Epithelial cell of proximal tubule (primary cell): ENCODE measurements at regions not wholly inside any gene's neighbourhood (a gene's known extent, or its start where the extent isn't known, plus 50 kb on each side); places are given as distances from the start of the nearest gene placed in this dataset.

Experiments
- DNase-seq: peaks from one replicate; pipeline ENCODE4 v3.0.0-alpha.2; 2011; ENCODE audit warnings: low read depth
- H3K4me3 ChIP-seq: 2 replicates; pipeline ENCODE4 v1.5.1; 2011; ENCODE audit warnings: low read depth, mild to moderate bottlenecking, low read length
- TF ChIP-seq, protein P1 (sequence below): conservative IDR thresholded peaks from 2 replicates; pipeline ENCODE4 v1.5.1; 2012; ENCODE audit warnings: low read depth, mild to moderate bottlenecking, low read length

- TF ChIP-seq, protein P1, sequence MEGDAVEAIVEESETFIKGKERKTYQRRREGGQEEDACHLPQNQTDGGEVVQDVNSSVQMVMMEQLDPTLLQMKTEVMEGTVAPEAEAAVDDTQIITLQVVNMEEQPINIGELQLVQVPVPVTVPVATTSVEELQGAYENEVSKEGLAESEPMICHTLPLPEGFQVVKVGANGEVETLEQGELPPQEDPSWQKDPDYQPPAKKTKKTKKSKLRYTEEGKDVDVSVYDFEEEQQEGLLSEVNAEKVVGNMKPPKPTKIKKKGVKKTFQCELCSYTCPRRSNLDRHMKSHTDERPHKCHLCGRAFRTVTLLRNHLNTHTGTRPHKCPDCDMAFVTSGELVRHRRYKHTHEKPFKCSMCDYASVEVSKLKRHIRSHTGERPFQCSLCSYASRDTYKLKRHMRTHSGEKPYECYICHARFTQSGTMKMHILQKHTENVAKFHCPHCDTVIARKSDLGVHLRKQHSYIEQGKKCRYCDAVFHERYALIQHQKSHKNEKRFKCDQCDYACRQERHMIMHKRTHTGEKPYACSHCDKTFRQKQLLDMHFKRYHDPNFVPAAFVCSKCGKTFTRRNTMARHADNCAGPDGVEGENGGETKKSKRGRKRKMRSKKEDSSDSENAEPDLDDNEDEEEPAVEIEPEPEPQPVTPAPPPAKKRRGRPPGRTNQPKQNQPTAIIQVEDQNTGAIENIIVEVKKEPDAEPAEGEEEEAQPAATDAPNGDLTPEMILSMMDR: no peak
- H3K4me3 ChIP-seq: no peak overlapping the region
- DNase-seq: peak; percentile 26
Observed at GRCh38 chr12:102631274-102631673, 150.9 kb upstream of the IGF1 start.

- no peak overlapping the region for H3K4me3 ChIP-seq
- TF ChIP-seq, protein P1: no peak
- DNase-seq: no peak
Observed at GRCh38 chr12:102629262-102629888, 149.0 kb upstream of the IGF1 start.

DNA sequence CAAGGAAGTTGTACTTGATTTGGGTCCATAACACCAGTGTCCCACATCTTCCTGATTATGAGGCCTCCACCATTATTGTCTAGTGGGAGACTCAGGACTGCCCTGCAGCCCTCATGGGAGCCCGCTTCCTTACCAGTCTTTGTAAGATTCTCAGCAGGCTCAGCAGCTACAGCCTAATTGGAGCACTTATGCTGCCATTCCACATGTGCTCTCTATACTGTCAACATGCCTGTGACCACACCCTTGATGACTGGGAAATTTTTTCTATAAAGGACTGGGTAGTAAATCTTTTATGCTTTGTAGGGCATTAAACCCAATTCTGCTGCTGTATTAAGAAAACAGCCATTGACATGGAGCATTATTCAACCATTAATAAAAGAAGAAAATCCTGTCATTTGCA is 145.5 kb upstream of the IGF1 start:
- no peak for DNase-seq
- no peak overlapping the region for H3K4me3 ChIP-seq
- TF ChIP-seq, protein P1: no peak

DNA sequence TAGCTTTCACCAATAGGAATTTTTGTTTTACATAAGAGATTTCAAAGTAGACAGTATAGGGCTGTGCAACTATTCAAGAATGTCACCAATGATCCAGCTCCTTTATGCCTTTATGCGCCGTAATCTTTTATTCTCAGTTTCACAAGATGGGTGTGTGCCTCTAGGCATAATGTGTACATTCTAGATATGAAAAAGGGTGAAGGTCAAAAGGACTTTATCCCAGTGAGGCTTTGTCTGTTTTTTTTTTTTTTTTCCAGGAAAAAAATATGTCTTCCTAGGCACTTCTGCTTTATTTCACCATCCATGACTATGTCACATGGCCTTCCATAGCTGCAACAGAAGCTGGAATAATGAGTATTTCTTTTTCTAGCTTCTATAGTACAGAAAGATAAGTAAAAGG is 142.3 kb upstream of the IGF1 start:
- no peak overlapping the region for H3K4me3 ChIP-seq
- no peak for DNase-seq
- TF ChIP-seq, protein P1: no peak

GRCh38 chr12:102618197-102618877 is 138.0 kb upstream of the IGF1 start:
- TF ChIP-seq, protein P1: no peak

GRCh38 chr12:102616692-102617091 is 136.3 kb upstream of the IGF1 start:
- no peak for DNase-seq
- H3K4me3 ChIP-seq: no peak overlapping the region
- TF ChIP-seq, protein P1: no peak

More at GRCh38 chr12:102618197-102618877, 138.0 kb upstream of the IGF1 start:
- DNase-seq: no peak
- no peak overlapping the region for H3K4me3 ChIP-seq

DNA sequence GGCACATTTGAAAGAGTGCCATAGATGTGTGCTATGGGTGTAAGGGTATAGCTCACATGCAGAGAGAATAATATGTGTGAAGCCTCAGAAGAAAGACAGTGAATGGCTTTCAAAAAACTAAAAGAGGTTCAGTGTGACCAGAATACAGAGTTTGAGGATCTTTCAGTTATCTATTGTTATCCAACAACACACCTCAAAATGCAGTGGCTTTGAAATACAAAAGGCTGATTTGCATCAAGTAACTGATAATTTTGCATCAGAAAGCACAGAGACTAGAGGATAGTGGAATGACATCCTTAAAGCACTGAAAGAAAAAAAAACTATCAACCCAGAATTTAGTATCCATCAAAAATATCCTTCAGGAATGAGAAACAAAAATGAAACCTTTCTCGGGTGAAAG is 131.6 kb upstream of the IGF1 start:
- DNase-seq: no peak
- H3K4me3 ChIP-seq: no peak overlapping the region
- TF ChIP-seq, protein P1: no peak
